ENCODE measurements at regions not wholly inside any gene's neighbourhood (a gene's known extent, or its start where the extent isn't known, plus 50 kb on each side); places are given as distances from the start of the nearest gene placed in this dataset.

DNA sequence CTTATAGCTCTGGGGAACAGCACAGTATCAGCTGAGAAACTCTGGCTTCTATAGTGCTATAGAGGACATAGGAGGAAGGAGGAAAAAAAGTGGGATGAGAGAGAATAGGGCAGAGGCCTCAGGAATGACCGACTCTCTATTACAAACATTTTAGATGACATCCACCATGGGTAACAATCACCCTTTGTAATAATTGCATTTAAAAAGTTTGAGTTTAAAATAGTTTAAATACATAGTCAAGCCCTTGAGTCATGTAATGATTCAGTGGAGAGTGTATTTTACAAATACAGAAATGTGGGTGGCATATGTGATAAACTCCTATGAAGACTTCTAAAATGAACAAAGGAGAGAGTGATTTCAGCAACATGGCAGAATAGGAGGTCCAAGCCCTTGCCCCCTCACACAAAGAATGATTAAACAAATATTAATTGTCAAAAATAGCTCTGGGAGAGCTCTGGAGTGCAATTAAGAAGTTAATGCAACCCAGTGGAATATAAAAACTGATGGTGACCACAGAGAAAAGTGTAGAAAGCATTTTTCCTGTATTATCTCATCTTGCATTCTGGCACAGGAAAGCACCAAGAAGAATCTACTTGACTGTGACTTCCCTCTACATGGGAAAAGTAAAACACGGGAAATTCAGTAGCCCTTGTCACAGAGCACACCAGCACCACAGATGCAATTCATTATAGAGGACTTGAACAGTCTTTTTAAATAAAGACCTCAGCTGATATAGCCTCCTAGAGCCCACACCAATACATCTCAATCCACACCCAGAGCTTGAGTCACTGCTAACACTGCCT, 569.0 kb upstream of the SORCS1 start:
- H3K27me3 ChIP-seq (ENCODE audit: control insufficient read depth, insufficient read depth, low read length), result no peaks in the 10 kb centered on the region
- no peak overlapping the region for H3K27ac ChIP-seq (ENCODE audit: low read length)
- in situ Hi-C loops (cut with HindIII; ENCODE audit: low pct_unique_long_range_greater_than_20kb, low sequenced_read_pairs) (no loop called here), intact Hi-C loops (cut with micrococcal nuclease; ENCODE audit: unreplicated experiment) (no loop called here)
- no peaks in the 10 kb centered on the region for H3K9me3 ChIP-seq (ENCODE audit: control insufficient read depth, insufficient read depth, low read depth, low read length)
- no TSS peak for BruUV-seq (replicated peaks)
- ChIA-PET POLR2A (no interaction called here), CTCF (no interaction called here)
- DNase-seq (ENCODE audit: low read depth, low spot score) (no peak), ATAC-seq (no peak)
- TF ChIP-seq CTCF (IDR thresholded peaks at IDR 0.05) (no peak), TCF7L2 (IDR thresholded peaks at IDR 0.05; ENCODE audit: low read depth, low read length) (no peak), POLR2AphosphoS5 (IDR thresholded peaks at IDR 0.05; ENCODE audit: low read depth, low read length) (no peak), SIN3A (IDR thresholded peaks at IDR 0.05; ENCODE audit: borderline replicate concordance, insufficient read depth, low read depth, low read length) (no peak)
- no peaks in the 10 kb centered on the region for H3K36me3 ChIP-seq (ENCODE audit: control insufficient read depth, insufficient read depth, low read length)
- no peaks in the 10 kb centered on the region for H3K4me1 ChIP-seq (ENCODE audit: control insufficient read depth, insufficient read depth, low read length)
- H3K4me3 ChIP-seq (ENCODE audit: low read depth in 2 of 2, low read length in 2 of 2), result no peak overlapping the region

DNA sequence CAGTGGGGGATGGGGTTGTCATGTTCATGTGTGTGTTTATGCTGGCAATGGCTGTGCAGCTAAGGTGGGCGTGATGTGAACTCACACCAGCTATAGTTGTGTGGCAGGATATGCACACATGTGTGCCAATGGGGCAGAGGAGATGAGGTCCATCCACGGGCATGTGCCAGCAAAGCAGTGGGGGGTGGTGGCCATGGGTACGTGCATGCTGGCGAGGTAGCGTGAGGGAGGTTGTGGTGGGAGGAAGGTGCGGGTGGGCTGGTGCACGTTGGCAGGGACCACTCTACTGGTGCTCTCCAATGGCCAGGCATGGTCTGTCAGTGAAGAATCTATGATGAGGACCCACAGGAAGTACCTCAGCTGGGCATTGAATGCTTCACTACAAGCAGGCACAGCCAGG, 567.5 kb upstream of the SORCS1 start:
- ChIA-PET POLR2A (no interaction called here), CTCF (no interaction called here)

GRCh38 chr10:107728807-107729206, 564.3 kb upstream of the SORCS1 start:
- H3K27me3 ChIP-seq (ENCODE audit: control insufficient read depth, insufficient read depth, low read length), result no peaks in the 10 kb centered on the region
- no peaks in the 10 kb centered on the region for H3K9me3 ChIP-seq (ENCODE audit: control insufficient read depth, insufficient read depth, low read depth, low read length)
- ATAC-seq, result no peak
- ChIA-PET POLR2A (no interaction called here), CTCF (no interaction called here)
- no peak for TF ChIP-seq TCF7L2 (IDR thresholded peaks at IDR 0.05; ENCODE audit: low read depth, low read length)
- TF ChIP-seq REST (IDR thresholded peaks at IDR 0.05; ENCODE audit: insufficient read depth in 1 of 2, low read depth in 2 of 2, low read length in 1 of 2), result no peak
- TF ChIP-seq CTCF (IDR thresholded peaks at IDR 0.05), result no peak
- no peak for TF ChIP-seq SIN3A (IDR thresholded peaks at IDR 0.05; ENCODE audit: borderline replicate concordance, insufficient read depth, low read depth, low read length)
- TF ChIP-seq POLR2AphosphoS5 (IDR thresholded peaks at IDR 0.05; ENCODE audit: low read depth, low read length), result no peak
- BruUV-seq (replicated peaks), result no TSS peak
- no peaks in the 10 kb centered on the region for H3K36me3 ChIP-seq (ENCODE audit: control insufficient read depth, insufficient read depth, low read length)
- H3K27ac ChIP-seq (ENCODE audit: low read length), result no peak overlapping the region
- intact Hi-C loops (cut with micrococcal nuclease; ENCODE audit: unreplicated experiment), result no loop called here
- in situ Hi-C loops (cut with HindIII; ENCODE audit: low pct_unique_long_range_greater_than_20kb, low sequenced_read_pairs), result no loop called here
- DNase-seq (ENCODE audit: low read depth, low spot score), result no peak
- no peaks in the 10 kb centered on the region for H3K4me1 ChIP-seq (ENCODE audit: control insufficient read depth, insufficient read depth, low read length)
- H3K4me3 ChIP-seq (ENCODE audit: low read depth in 2 of 2, low read length in 2 of 2), result no peak overlapping the region

More for the DNA sequence above, 567.5 kb upstream of the SORCS1 start:
- no peak for ATAC-seq
- no TSS peak for BruUV-seq (replicated peaks)
- Histone ChIP-seq H3K9me3 (ENCODE audit: control insufficient read depth, insufficient read depth, low read depth, low read length) (no peaks in the 10 kb centered on the region), H3K4me1 (ENCODE audit: control insufficient read depth, insufficient read depth, low read length) (no peaks in the 10 kb centered on the region), H3K4me3 (ENCODE audit: low read depth in 2 of 2, low read length in 2 of 2) (no peak overlapping the region), H3K27ac (ENCODE audit: low read length) (no peak overlapping the region), H3K27me3 (ENCODE audit: control insufficient read depth, insufficient read depth, low read length) (no peaks in the 10 kb centered on the region), H3K36me3 (ENCODE audit: control insufficient read depth, insufficient read depth, low read length) (no peaks in the 10 kb centered on the region)
- no peak for DNase-seq (ENCODE audit: low read depth, low spot score)
- intact Hi-C loops (cut with micrococcal nuclease; ENCODE audit: unreplicated experiment) (no loop called here), in situ Hi-C loops (cut with HindIII; ENCODE audit: low pct_unique_long_range_greater_than_20kb, low sequenced_read_pairs) (no loop called here)
- no peak for TF ChIP-seq POLR2AphosphoS5 (IDR thresholded peaks at IDR 0.05; ENCODE audit: low read depth, low read length)
- TF ChIP-seq SIN3A (IDR thresholded peaks at IDR 0.05; ENCODE audit: borderline replicate concordance, insufficient read depth, low read depth, low read length), result no peak
- TF ChIP-seq TCF7L2 (IDR thresholded peaks at IDR 0.05; ENCODE audit: low read depth, low read length), result no peak
- no peak for TF ChIP-seq CTCF (IDR thresholded peaks at IDR 0.05)

All from Panc1 (cell line).